GM19025 (cell line): ENCODE measurements at regions not wholly inside any gene's neighbourhood (a gene's known extent, or its start where the extent isn't known, plus 50 kb on each side); places are given as distances from the start of the nearest gene placed in this dataset.

Source experiments
- ATAC-seq: cut with Tn5 transposase; IDR thresholded peaks from one replicate; pipeline ENCODE4 v1.9.1; 2021; ENCODE audit warnings: mild to moderate bottlenecking, low read depth, moderate library complexity; ENCODE audit not compliant: unreplicated experiment

DNA sequence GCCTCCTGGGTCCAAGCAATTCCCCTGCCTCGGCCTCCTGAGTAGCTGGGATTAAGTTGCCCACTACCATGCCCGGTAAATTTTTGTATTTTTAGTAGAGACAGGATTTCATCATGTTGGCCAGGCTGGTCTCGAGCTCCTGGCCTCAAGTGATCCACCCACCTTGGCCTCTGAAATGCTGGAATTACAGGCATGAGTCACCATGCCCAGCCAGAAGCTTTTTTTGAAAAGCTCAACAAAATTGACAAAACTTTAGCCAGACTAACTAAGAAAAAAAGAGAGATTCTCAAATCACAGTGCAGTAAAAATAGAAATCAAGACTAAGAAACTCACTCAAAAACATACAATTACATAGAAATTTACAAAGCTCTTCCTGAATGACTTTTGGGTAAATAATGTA is 420.6 kb downstream of the COL12A1 start:
- ATAC-seq: no peak

DNA sequence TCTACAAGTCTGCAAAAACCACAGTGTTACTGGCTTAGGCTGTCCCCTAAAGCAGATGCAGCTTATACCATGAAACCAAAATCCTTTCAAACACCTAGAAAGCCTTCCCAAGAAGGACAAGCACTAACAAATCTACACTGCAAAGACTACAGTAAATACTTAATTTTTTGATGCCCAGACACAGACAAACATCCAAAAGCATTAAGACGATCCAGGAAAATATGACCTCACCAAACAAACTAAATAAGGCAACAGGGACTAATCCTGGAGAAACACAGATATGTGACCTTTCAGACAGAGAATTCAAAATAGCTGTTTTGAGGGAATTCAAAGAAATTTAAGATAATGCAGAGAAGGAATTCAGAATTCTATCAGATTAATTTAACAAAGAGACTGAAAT is 423.5 kb downstream of the COL12A1 start:
- no peak for ATAC-seq

DNA sequence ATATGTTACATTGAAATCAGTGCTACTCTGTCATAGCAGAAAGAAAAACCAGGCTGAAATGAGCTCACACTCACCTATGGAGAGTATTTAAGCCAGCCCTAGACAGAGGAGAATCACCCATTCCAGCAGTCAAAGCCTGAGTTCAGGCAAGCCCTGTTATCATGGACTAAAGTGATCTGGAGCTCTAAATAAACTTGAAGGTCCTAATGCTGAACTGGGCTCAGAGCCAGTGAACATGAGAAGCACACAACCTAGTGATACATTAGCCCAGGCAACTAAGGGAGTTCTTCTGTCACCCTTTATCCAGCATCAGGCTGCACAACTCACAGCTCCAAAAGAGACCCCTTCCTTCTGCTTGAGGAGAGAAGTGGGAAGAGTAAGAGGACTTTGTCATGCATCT is 425.0 kb downstream of the COL12A1 start:
- ATAC-seq: no peak

DNA sequence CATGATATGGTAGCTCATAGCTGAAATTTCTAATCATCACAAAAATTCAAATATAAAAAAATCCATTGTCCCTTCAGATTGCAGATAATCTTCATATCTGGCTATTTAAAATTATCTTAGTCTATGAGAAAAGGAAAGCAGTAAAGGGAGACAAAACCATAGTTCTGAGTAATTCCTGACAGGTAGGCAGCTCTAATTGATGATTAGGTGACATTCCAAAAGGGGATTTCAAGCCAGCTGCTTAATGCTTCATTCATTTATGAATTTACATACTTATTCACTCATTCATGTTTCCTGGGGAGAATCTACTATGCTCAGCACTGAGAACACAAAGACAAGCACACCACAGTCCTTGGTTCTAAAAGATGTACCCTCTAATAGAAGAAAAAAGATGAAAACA is 437.1 kb downstream of the COL12A1 start:
- no peak for ATAC-seq

DNA sequence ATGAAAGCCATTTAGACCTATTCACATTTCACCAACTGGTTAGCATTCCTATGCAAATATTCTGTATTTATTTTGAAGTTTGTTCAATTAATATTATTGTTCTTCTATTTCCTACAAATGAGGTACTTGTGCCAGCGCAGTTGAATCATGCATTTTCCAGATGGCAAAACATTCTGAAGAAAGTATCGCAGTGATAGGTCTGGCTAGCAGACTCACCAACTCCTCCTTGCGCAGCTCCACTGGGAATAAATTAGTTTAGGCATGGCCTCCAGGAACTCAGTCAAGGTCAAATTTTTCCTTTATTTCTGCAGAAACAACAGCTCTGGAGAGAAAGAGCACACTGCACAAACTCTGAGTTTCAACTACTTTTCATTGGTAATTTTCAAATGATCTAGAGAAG is 437.7 kb downstream of the COL12A1 start:
- ATAC-seq: no peak

DNA sequence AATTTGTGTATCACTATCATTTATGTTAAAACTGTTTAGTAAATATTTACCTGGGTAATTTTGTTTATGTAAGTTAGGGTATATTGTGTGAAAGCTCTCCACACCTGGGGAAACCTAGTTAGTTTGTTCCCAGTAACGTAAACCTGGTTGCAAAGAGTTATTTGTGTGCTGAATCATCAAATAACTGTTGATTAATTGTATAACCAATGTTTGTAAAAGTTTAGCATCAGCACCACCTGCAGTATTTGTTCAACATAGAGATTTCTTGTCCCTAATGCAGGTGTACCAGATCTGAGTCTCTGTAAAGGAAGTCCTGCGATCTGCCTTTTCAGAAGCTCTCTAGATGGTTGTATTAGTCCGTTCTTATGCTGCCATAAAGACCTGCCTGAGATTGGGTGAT is 440.4 kb downstream of the COL12A1 start:
- ATAC-seq: no peak

DNA sequence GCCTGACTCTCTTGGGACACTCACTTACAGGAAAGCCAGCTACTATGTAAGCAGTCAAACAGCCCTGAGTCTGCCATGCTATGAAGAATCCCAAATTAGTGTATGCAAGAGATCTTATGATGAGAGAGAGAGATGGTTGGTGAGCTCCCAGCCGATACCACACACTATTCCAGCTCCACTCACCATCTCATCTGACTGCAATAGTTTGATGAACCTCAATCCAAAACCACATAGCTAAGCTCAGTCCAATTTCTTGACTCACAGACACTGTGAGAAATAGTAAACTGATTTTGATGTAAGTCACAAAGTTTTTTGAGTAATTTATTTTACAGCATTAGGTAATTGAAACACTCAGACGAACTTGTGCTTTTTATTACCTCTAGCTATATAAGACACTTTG is 441.4 kb downstream of the COL12A1 start:
- ATAC-seq: no peak

DNA sequence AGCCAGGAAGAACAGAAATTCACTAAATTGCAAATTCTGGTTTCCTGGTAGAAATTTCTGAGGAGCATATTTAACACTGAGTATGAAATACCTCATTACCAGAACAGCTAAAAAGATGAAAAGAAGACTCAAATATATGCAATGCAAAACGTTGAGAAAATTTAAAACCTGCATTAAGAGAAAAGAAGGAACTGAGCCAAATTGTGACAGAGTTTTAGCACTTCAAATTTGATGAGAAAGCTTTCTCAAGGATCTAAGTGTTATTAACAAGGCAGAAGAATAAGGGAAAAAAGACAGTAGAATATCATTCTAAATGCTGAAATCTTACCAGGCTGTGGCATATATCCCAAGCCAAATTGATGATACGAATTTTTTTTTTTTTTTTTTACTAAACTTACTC is 443.0 kb downstream of the COL12A1 start:
- ATAC-seq: no peak

DNA sequence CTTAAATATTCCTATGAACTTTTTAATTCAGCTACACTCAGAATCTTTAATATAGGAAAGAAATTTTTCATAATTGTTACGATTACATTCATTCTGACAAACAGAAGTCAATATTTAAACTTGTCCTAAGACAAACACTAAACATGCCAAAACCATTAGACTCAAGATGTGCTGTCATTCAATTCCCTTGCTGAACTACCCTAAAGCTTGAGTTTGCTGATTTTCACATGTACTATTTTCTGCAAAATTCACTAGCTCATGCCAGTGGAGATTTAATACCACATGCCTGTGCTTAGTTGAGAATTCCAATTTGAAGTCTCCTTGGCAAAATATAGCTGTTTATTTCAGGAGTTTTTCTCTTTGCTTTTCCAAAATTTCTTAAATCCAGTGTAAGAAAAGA is 448.0 kb downstream of the COL12A1 start:
- no peak for ATAC-seq

DNA sequence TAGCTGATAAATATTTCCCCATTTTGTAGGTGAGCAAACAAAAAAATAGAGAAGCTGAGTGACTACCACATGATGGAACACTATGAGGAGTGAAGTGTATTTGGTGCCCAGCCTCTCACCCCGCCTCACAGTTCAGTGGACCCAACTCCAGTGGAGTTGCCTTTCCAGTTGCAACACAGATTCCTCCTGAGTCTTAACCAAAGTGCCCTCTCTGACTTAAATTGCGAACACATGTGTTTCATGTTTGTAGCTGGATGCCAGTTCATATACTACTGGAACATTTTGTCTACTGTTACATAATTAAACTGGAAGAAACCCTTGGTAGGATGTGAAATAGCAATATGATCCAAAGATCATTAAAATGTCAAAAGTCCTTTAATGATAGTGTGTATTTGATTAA is 448.9 kb downstream of the COL12A1 start:
- ATAC-seq: no peak

DNA sequence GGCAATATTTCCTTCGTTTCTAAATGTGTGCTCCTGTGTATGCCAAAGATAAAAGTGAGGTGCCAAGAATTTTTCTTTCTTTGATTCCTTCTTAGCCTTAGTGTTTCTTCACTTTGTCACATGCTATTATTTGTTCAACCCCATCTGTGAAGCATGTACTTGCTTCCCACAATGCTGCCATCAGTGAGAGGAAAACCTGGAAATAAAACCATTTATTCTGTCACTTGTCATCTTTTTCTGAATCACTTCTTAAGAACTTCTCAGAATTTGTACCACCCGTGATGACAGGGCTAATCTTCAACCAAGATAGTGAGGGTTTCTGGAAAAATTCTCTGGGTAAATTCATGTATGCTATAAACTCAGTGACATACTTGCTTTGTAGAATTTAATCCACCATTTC is 450.1 kb downstream of the COL12A1 start:
- ATAC-seq: no peak

DNA sequence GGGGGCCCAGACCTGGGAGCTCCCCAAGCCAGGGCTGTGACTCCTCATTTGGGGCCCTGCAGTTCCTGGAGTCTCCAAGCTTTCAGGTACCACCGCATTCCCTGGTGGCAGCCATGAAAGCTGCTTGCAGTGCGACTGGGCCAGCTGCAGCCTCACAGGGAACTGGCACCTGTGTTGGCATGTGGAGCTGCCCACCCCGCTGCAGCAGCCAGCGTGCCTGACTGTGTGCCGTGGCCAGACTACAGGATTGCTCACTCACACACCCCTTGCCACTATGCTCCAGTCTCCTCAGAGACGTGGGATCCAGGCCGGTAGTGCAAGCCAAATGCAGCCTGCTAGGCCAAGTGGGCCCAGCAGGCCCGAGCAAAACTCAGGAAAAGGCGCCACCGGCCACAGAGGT is 450.7 kb downstream of the COL12A1 start:
- no peak for ATAC-seq

DNA sequence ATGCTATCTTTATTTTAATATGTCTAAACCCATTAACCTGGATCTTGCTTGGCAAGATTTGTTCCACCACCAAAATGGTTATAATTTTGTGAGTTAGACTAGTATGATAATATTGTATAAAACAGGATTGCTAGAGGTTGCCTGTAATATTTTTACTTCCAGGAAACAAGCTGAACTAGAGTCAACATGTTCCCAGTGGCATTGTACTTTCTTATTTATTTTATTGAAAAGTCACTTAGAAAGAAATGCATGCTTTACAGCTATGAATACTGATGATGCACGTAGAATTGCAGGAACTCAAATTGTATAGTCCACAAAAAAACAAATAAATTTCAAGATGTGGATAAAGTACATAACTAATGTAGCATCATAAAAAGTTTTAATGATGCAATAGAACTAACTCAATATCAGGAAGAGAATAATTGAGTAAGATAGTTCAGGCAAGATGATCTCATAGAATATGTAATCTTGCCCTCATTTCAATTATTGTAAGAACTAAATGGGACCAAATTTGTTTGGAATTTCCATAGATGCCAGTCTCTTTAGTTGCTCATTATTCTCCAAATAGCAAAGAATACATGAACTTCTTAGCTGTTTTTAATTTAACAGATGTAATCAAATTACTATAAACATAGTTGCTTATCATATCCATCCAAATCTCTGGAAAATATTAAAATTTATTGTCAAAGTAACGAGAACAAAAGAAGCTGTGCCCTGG is 451.8 kb downstream of the COL12A1 start:
- ATAC-seq: no peak

DNA sequence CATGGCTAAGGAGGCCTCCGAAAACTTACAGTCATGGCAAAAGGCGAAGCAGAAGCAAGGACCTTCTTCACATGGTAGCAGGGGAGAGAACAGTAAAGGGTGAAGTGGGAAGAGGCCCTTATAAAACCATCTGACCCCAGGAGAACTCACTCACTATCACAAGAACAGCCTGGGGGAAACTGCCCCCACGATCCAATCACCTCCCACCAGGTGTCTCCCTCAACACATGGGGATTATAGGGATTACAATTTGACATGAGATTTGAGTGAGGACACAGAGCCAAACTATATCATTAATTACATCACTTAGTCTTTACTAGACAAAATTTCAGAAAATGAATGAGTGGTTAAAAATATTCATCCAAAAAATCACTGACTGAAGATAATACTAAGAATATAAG is 453.6 kb downstream of the COL12A1 start:
- no peak for ATAC-seq

DNA sequence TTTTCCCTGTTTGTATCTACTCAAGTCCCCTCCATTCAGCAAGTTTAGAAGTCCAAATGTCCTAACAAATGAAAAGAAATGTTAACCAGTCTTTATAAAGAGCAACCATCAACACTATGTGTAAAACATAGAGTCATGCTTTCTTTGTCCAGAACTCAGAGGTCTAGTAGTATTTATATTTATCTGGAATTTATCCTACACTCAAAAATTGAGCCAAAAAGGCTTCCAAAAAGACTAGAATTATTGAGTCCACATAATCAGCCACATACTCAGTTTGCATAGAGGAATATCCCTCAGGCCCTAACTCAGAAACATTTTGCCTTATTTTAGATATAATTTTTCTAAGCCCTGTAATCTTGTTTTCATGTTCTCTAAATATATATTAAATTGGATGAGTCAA is 455.0 kb downstream of the COL12A1 start:
- no peak for ATAC-seq

DNA sequence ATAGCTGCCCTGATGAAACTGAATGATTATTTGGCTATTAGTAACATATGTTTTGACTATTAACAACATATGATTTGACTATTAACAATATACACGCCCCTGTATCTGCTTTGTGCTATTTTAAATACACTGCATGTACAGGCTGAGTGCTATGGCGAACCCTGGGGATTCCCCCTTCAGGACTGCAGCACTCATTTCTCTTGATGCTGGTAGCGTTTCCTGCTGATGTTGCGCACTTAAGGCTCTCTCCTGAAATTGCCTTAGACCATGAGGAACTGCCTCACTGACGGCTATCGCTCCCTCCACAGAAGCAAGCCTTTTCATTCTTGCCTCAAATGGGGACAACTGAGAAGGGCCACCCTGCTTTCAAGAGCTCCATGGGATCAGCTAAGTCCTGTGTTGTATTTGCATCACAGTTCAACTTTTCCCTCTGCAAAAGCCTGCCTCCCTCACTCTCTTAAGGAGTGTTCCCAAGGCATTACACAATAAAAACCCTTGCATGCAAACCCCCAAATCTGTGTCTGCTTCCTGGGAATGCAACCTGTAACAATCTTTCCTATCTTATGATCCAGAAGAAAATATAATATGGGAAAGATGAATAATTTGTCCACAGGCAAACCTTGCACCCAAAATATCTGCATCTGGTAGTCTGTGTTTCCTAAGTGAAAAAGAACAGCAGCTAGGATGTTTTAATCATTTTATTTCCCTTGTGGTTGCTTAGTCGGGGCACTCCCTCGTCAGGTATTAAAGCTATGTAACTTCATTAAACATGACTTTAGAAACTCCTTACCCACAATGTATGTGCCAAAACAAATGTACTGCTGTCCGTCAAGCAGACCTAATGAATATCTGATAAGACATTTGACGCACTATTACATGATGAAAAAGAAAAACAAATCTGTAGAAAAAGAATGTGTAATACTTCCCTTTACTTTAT is 456.4 kb downstream of the COL12A1 start:
- ATAC-seq: peak; percentile 96

DNA sequence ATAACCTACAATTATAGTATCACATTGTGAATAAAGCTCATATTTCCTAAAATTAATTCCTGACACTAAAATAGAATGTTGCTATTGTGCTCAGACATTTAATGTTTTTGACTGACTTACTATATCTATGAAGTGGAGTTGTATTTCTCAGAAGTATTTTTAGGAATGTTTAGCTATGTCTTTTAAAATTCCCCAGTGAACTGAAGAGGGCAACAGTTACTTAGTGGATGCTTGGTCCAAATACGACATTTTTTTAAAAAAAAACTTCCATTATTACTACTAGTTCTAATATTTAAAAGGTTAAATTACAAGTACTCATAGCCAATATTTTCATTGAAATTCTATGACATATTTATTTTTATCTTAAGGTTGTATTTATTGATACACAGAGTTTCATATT is 460.2 kb downstream of the COL12A1 start:
- no peak for ATAC-seq

DNA sequence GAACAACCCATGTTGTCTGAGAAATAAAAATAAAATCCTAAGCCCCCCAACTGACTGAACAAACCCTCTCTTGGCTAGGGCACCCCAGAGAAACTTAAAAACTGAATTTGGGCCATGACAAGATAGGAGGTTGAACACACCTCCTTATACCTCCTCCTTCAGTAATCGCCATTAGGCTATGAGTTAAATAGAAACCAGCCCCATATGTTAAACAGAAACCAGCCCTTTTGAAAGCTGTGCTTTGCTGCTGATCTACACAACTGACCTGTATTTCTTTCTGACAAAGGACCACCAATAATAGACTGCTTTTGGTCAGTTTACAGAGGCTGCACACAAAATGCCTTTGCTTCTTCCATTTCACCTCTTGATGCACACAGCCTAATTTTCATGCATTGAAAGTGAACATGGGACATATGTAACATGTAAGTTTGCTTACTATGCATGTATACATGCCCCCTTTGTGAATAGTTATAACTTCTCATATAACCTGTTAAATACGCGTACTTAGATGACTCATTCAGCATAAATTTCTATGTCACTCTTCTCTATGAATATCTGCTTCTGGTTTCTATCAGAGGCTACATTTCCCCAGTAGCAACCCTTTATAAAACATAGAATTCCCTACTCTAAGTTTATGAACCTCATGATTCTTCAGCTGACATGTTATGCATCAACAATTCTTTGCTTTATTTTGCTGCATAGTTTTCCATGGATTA is 462.9 kb downstream of the COL12A1 start:
- peak; percentile 92 for ATAC-seq

DNA sequence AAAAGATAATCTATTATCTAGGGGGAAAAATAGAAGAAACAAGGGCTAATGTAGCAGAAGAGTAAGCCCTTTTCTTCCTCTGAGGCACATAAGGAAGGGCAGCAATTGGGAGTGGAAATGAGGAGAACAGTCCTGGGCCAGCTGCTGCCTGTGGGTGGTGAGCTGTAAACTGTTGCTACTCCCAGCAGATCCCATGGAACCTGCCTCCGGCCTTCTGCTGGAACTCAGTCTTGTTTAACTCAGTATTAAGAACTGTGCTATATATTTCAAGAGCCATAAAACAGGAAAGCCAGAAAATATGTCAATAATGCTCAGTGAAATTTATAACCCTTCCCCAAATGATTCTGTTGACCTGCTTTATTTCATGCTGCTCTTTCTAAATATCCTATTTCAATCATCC is 464.2 kb downstream of the COL12A1 start:
- ATAC-seq: no peak

DNA sequence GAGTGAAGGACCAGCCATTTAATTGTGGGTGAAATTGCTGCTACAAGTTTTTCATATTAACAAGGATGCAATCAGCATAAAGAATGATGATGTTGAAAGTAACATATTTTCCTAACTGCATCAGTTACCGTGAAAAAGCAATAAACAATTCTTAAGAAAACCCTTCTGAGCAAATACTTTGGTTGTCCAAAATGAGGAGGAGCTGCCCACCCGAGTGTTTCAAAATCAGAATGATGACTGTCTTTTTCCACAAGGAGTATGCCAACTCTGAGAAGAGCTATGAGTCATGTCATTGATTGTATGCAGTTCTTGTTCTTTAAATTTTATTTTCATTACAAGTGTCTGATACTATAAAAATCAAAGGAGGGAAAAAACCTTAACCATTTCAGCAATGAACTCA is 470.5 kb downstream of the COL12A1 start:
- no peak for ATAC-seq

DNA sequence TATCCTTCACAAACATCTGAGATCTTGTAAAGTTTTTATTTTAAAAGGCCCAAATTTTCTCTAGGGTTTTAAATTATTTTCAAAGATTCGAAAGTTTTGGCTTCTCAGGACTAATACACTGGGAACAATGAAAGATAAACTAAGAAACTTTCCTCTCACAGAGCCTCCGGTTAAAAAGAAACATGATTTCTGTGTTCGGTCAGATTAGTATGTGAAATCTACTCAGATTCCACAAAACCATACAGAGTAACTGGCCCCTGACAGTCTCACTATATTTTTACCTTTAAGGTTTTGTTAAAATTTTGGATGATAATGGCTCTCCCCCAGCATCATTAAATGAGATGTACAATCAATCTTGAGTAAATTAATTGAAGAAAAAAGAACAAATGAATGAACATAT is 471.0 kb downstream of the COL12A1 start:
- no peak for ATAC-seq
